A549 (cell line): ENCODE measurements at regions not wholly inside any gene's neighbourhood (a gene's known extent, or its start where the extent isn't known, plus 50 kb on each side); places are given as distances from the start of the nearest gene placed in this dataset.

ENCODE experiments used
- ATAC-seq, 2 experiments: fragments of 200-7000 bp in 1 of 2; fragments of >200 bp in 1 of 2; cut with Nextera tagmentation in 1 of 2; cut with Tn5 transposase in 1 of 2; 3 replicates each; pipeline versions ENCODE4 v1.8.0 to v1.9.1; 2018 to 2020; ENCODE audit warnings: mild to moderate bottlenecking in 1 of 2, moderate library complexity in 1 of 2
- CTCF ChIA-PET: fragments of 300-600 bp; sonication (Branson Sonifier 250); formaldehyde crosslinking; extraction: SDS; loops from one replicate; lab custom pipeline; 2021; ENCODE audit warnings: antibody characterized with exemption, inconsistent platforms; lab: Yijun Ruan, JAX
- POLR2A ChIA-PET: fragments of 350-600 bp; formaldehyde crosslinking; extraction: SDS; loops from one replicate; lab custom pipeline; 2021; ENCODE audit warnings: antibody characterized with exemption, inconsistent platforms; lab: Yijun Ruan, JAX
- DNase-seq, 2 experiments: peaks; one replicate each; pipeline versions ENCODE4 v3.0.0 to v3.0.0-alpha.2; 2011 to 2016; ENCODE audit warnings: low read depth in 1 of 2, low spot score in 1 of 2
- FAIRE-seq: peaks from 2 replicates; lab custom pipeline; 2011; peaks lifted over from hg19 to GRCh38; lab: Jason Lieb, UNC
- H3K27ac ChIP-seq, 2 experiments: fragments of >200 bp; sonication (Bioruptor Twin); formaldehyde crosslinking; 3 replicates each; pipeline ENCODE4 v1.5.1; 2016 to 2017
- H3K4me1 ChIP-seq: fragments of >200 bp; sonication (Bioruptor Twin); formaldehyde crosslinking; 3 replicates; pipeline ENCODE4 v1.6.1; 2016
- H3K4me2 ChIP-seq: fragments of >200 bp; sonication (Bioruptor Twin); formaldehyde crosslinking; 3 replicates; pipeline ENCODE4 v1.6.1; 2016
- H3K4me3 ChIP-seq: fragments of >200 bp; sonication (Bioruptor Twin); formaldehyde crosslinking; 3 replicates; pipeline ENCODE4 v1.5.1; 2016
- H3K9me3 ChIP-seq: fragments of >200 bp; sonication (Bioruptor Twin); formaldehyde crosslinking; 3 replicates; pipeline ENCODE4 v1.6.1; 2016
- BHLHE40 ChIP-seq: IDR thresholded peaks from 2 replicates; pipeline ENCODE4 v1.6.1; 2012; ENCODE audit warnings: low read depth, low read length, inconsistent platforms
- CBX2 ChIP-seq: fragments of 200-600 bp; sonication (generic); IDR thresholded peaks from 2 replicates; pipeline ENCODE4 v1.6.1; 2016; ENCODE audit warnings: low read depth, mild to moderate bottlenecking, borderline replicate concordance
- CHD2 ChIP-seq: fragments of 150-350 bp; IDR thresholded peaks from 2 replicates; pipeline ENCODE4 v1.6.1; 2014; ENCODE audit warnings: low read length; ENCODE audit not compliant: partially characterized antibody
- CHD4 ChIP-seq: fragments of 200-600 bp; sonication (generic); IDR thresholded peaks from 2 replicates; pipeline ENCODE4 v1.6.1; 2016; ENCODE audit warnings: antibody characterized with exemption, mild to moderate bottlenecking, borderline replicate concordance
- CTCF ChIP-seq: fragments of >200 bp; sonication (Bioruptor Twin); formaldehyde crosslinking; IDR thresholded peaks from 3 replicates; pipeline ENCODE4 v1.5.1; 2016
- E2F6 ChIP-seq: IDR thresholded peaks from 2 replicates; pipeline ENCODE4 v1.6.1; 2012; ENCODE audit warnings: low read depth, borderline replicate concordance
- EHF ChIP-seq: fragments of 250-450 bp; sonication (Bioruptor Pico); IDR thresholded peaks from 2 replicates; pipeline ENCODE4 v1.5.0; 2020; ENCODE audit warnings: mild to moderate bottlenecking
- EHMT2 ChIP-seq: fragments of 200-600 bp; sonication (generic); IDR thresholded peaks from 2 replicates; pipeline ENCODE4 v1.6.1; 2016; ENCODE audit warnings: antibody characterized with exemption, low read depth, mild to moderate bottlenecking, moderate library complexity
- ELK1 ChIP-seq: fragments of 150-350 bp; IDR thresholded peaks from 2 replicates; pipeline ENCODE4 v1.6.1; 2014; ENCODE audit warnings: low read depth, mild to moderate bottlenecking, low read length
- EP300 ChIP-seq, 2 experiments: fragments of >200 bp; sonication (Bioruptor Twin); formaldehyde crosslinking; IDR thresholded peaks; 2 replicates in 1 of 2; 3 replicates in 1 of 2; pipeline ENCODE4 v1.6.1; 2016 to 2017
- FOSL2 ChIP-seq, 2 experiments: fragments of 450-650 bp in 1 of 2; fragments of >200 bp in 1 of 2; sonication (Bioruptor Twin) in 1 of 2; formaldehyde crosslinking; IDR thresholded peaks; 2 replicates each; pipeline versions ENCODE4 v1.5.0 to v1.6.1; 2016 to 2020; ENCODE audit warnings: mild to moderate bottlenecking in 1 of 2, moderate library complexity in 1 of 2
- HES2 ChIP-seq: fragments of >200 bp; sonication (Bioruptor Twin); formaldehyde crosslinking; IDR thresholded peaks from 2 replicates; pipeline ENCODE4 v1.6.1; 2016
- HMGXB4 ChIP-seq: fragments of 250-450 bp; sonication (Bioruptor Pico); IDR thresholded peaks from 2 replicates; pipeline ENCODE4 v1.5.0; 2021; ENCODE audit warnings: mild to moderate bottlenecking, moderate library complexity, borderline replicate concordance
- HOXA7 ChIP-seq: fragments of 250-450 bp; sonication (Bioruptor Pico); IDR thresholded peaks from 2 replicates; pipeline ENCODE4 v1.5.0; 2020; ENCODE audit warnings: mild to moderate bottlenecking, moderate library complexity
- HOXB13 ChIP-seq: fragments of 250-450 bp; sonication (Bioruptor Pico); IDR thresholded peaks from 2 replicates; pipeline ENCODE4 v1.5.0; 2020; ENCODE audit warnings: low read depth, mild to moderate bottlenecking, moderate library complexity
- JUN ChIP-seq, 2 experiments: fragments of >200 bp; sonication (Bioruptor Twin); formaldehyde crosslinking; IDR thresholded peaks; 2 replicates in 1 of 2; 3 replicates in 1 of 2; pipeline ENCODE4 v1.6.1; 2016 to 2017
- JUNB ChIP-seq: fragments of >200 bp; sonication (Bioruptor Twin); formaldehyde crosslinking; IDR thresholded peaks from 2 replicates; pipeline ENCODE4 v1.6.1; 2016
- MAX ChIP-seq: IDR thresholded peaks from 2 replicates; pipeline ENCODE4 v1.6.1; 2012
- MAZ ChIP-seq: fragments of 150-350 bp; IDR thresholded peaks from 2 replicates; pipeline ENCODE4 v1.6.1; 2014; ENCODE audit warnings: antibody characterized with exemption, low read depth, low read length, borderline replicate concordance
- POLR2A ChIP-seq: IDR thresholded peaks from 2 replicates; pipeline ENCODE4 v1.6.1; 2012; ENCODE audit warnings: mild to moderate bottlenecking, low read length
- RCOR1 ChIP-seq: fragments of 150-350 bp; IDR thresholded peaks from 2 replicates; pipeline ENCODE4 v1.6.1; 2014; ENCODE audit warnings: antibody characterized with exemption, low read length, low read depth
- SMC3 ChIP-seq: fragments of >200 bp; sonication (Bioruptor Twin); formaldehyde crosslinking; IDR thresholded peaks from 3 replicates; pipeline ENCODE4 v1.6.1; 2018; ENCODE audit warnings: inconsistent platforms
- USF2 ChIP-seq: fragments of 450-650 bp; IDR thresholded peaks from 2 replicates; pipeline ENCODE4 v1.6.1; 2014; ENCODE audit warnings: antibody characterized with exemption
- ZC3H11A ChIP-seq: fragments of 450-650 bp; IDR thresholded peaks from 2 replicates; pipeline ENCODE4 v1.6.1; 2014; ENCODE audit warnings: antibody characterized with exemption, mild to moderate bottlenecking
- WGBS: methylation state at CpG from one replicate; pipeline ENCODE4 v1.1.6; 2017; ENCODE audit errors: missing lambda C conversion rate; 5-methylcytosine and 5-hydroxymethylcytosine counted together

GRCh38 chr4:108361886-108362285 is 193.2 kb upstream of the LEF1 start:
- no peak for FAIRE-seq
- TF ChIP-seq HOXA7 (CRISPR knock-in tag) (no peak), RCOR1 (no peak), HMGXB4 (CRISPR knock-in tag) (no peak), USF2 (no peak), EHMT2 (no peak), CTCF (no peak), ZC3H11A (no peak), E2F6 (no peak), HOXB13 (CRISPR knock-in tag) (no peak), EP300 (IDR thresholded peaks at IDR 0.05) (no peak), HES2 (no peak), EHF (CRISPR knock-in tag) (no peak), MAZ (no peak), CHD4 (no peak), CHD2 (no peak), JUNB (no peak), SMC3 (no peak), MAX (no peak)
- 0% methylated on average over 3 of the region's 3 CpGs for WGBS
- no peak for ATAC-seq
- no peak for DNase-seq
- Histone ChIP-seq H3K4me3 (no peak overlapping the region), H3K9me3 (no peaks in the 10 kb centered on the region), H3K4me1 (no peaks in the 10 kb centered on the region), H3K4me2 (no peak overlapping the region), H3K27ac (no peak overlapping the region)
- POLR2A ChIA-PET = no interaction called here
- CTCF ChIA-PET = interaction anchor here (1.1 kb wide), 1 partner anchor 19 kb away, joined by 3 read pairs; no protein-coding TSS in a partner anchor

GRCh38 chr4:108361446-108361820 is 192.7 kb upstream of the LEF1 start:
- Histone ChIP-seq H3K27ac (no peak overlapping the region), H3K4me2 (no peak overlapping the region), H3K9me3 (no peaks in the 10 kb centered on the region), H3K4me3 (no peak overlapping the region), H3K4me1 (no peaks in the 10 kb centered on the region)
- POLR2A ChIA-PET = no interaction called here
- DNase-seq (no peak), FAIRE-seq (no peak), ATAC-seq (no peak)
- TF ChIP-seq CBX2 (no peak), HES2 (no peak), ELK1 (no peak), HOXB13 (CRISPR knock-in tag) (no peak), POLR2A (no peak), JUN (IDR thresholded peaks at IDR 0.05) (no peak), MAZ (no peak), JUNB (no peak), CHD2 (no peak), HOXA7 (CRISPR knock-in tag) (no peak), FOSL2 (IDR thresholded peaks at IDR 0.05) (no peak), FOSL2 (CRISPR knock-in tag; IDR thresholded peaks at IDR 0.05) (no peak), BHLHE40 (no peak)
- WGBS = 3% methylated on average over 2 of the region's 2 CpGs
- CTCF ChIA-PET = interaction anchor here (1.1 kb wide), 1 partner anchor 19 kb away, joined by 3 read pairs; no protein-coding TSS in a partner anchor
